ENCODE measurements at regions not wholly inside any gene's neighbourhood (a gene's known extent, or its start where the extent isn't known, plus 50 kb on each side); places are given as distances from the start of the nearest gene placed in this dataset.

- no peak for FAIRE-seq
- peaks cover 59% of the 10 kb centered on the region for H4K20me1 ChIP-seq (ENCODE audit: insufficient read depth, low read length)
Measured at GRCh38 chr14:71348394-71348793, 441.1 kb downstream of the PCNX1 start.

GRCh38 chr14:71348817-71349216 is 441.6 kb downstream of the PCNX1 start:
- DNase-seq (ENCODE audit: low read depth): no peak
- H3K4me3 ChIP-seq (ENCODE audit: insufficient read depth, low read depth, low read length): no peak overlapping the region
- TF ChIP-seq EZH2 (IDR thresholded peaks at IDR 0.05; ENCODE audit: insufficient read depth, low read length): no peak
- TF ChIP-seq CTCF (IDR thresholded peaks at IDR 0.05; ENCODE audit: insufficient read depth, low read depth, low read length): no peak
- H3K27ac Mint-ChIP-seq (ENCODE audit: unreplicated experiment): no peak overlapping the region
- H3K4me1 ChIP-seq (ENCODE audit: insufficient read depth, low read length): no peaks in the 10 kb centered on the region
- peaks cover 5% of the 10 kb centered on the region for H3K4me1 Mint-ChIP-seq (ENCODE audit: low read depth, unreplicated experiment)
- H3K36me3 ChIP-seq (ENCODE audit: insufficient read depth, low read length): peaks cover 5% of the 10 kb centered on the region
- H3K9me3 ChIP-seq (ENCODE audit: insufficient read depth, low read depth, low read length): no peaks in the 10 kb centered on the region
- peaks cover 3% of the 10 kb centered on the region for H3K36me3 Mint-ChIP-seq (ENCODE audit: low read depth, unreplicated experiment)
- peaks cover 57% of the 10 kb centered on the region for H4K20me1 ChIP-seq (ENCODE audit: insufficient read depth, low read length)
- H3K9me3 Mint-ChIP-seq (ENCODE audit: unreplicated experiment): no peaks in the 10 kb centered on the region
- no peak overlapping the region for H3K4me3 Mint-ChIP-seq (ENCODE audit: unreplicated experiment)
- FAIRE-seq: no peak
- H3K27me3 Mint-ChIP-seq (ENCODE audit: low read depth, unreplicated experiment): no peaks in the 10 kb centered on the region
- H3K4me2 ChIP-seq (ENCODE audit: low read length): no peak overlapping the region
- H3K27ac ChIP-seq (ENCODE audit: low read depth, low read length): no peak overlapping the region
- no peak overlapping the region for H3K9ac ChIP-seq (ENCODE audit: low read length)
- peaks cover 96% of the 10 kb centered on the region for H3K79me2 ChIP-seq (ENCODE audit: insufficient read depth, low read length)
- no peak overlapping the region for H2AFZ ChIP-seq (ENCODE audit: low read depth, low read length)
- no peaks in the 10 kb centered on the region for H3K27me3 ChIP-seq (ENCODE audit: insufficient read depth, low read length)

More at GRCh38 chr14:71348394-71348793, 441.1 kb downstream of the PCNX1 start:
- TF ChIP-seq EZH2 (IDR thresholded peaks at IDR 0.05; ENCODE audit: insufficient read depth, low read length) (no peak), CTCF (IDR thresholded peaks at IDR 0.05; ENCODE audit: insufficient read depth, low read depth, low read length) (no peak)
- Histone ChIP-seq H3K9ac (ENCODE audit: low read length) (no peak overlapping the region), H3K4me2 (ENCODE audit: low read length) (no peak overlapping the region), H3K79me2 (ENCODE audit: insufficient read depth, low read length) (peaks cover 96% of the 10 kb centered on the region), H3K36me3 (ENCODE audit: insufficient read depth, low read length) (peaks cover 4% of the 10 kb centered on the region), H3K4me1 (ENCODE audit: insufficient read depth, low read length) (no peaks in the 10 kb centered on the region), H3K27ac (ENCODE audit: low read depth, low read length) (no peak overlapping the region), H3K27me3 (ENCODE audit: insufficient read depth, low read length) (no peaks in the 10 kb centered on the region), H2AFZ (ENCODE audit: low read depth, low read length) (no peak overlapping the region), H3K4me3 (ENCODE audit: insufficient read depth, low read depth, low read length) (no peak overlapping the region), H3K9me3 (ENCODE audit: insufficient read depth, low read depth, low read length) (no peaks in the 10 kb centered on the region)
- H3K27ac Mint-ChIP-seq (ENCODE audit: unreplicated experiment): no peak overlapping the region
- no peaks in the 10 kb centered on the region for H3K27me3 Mint-ChIP-seq (ENCODE audit: low read depth, unreplicated experiment)
- DNase-seq (ENCODE audit: low read depth): no peak
- H3K4me1 Mint-ChIP-seq (ENCODE audit: low read depth, unreplicated experiment): peaks cover 5% of the 10 kb centered on the region
- no peak overlapping the region for H3K4me3 Mint-ChIP-seq (ENCODE audit: unreplicated experiment)
- peaks cover 3% of the 10 kb centered on the region for H3K36me3 Mint-ChIP-seq (ENCODE audit: low read depth, unreplicated experiment)
- H3K9me3 Mint-ChIP-seq (ENCODE audit: unreplicated experiment): no peaks in the 10 kb centered on the region

DNA sequence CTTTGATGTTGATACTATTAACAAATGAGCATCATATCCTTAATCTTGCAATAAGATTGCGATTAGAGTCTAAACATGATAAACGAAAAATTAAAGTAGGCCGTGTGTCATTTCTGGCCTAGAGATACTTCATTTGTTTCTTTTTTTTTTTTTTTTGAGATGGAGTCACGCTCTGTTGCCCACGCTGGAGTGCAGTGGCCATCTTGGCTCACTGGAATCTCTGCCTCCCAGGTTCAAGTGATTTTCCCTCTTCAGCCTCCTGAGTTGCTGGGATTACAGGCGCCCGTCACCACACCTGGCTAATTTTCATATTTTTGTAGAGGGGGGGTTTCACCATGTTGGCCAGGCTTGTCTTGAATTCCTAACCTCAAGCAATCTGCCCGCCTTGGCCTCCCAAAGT is 446.9 kb downstream of the PCNX1 start:
- no peak overlapping the region for H2AFZ ChIP-seq (ENCODE audit: low read depth, low read length)
- H3K27me3 Mint-ChIP-seq (ENCODE audit: low read depth, unreplicated experiment): no peaks in the 10 kb centered on the region
- peaks cover 24% of the 10 kb centered on the region for H4K20me1 ChIP-seq (ENCODE audit: insufficient read depth, low read length)
- no peak overlapping the region for H3K4me2 ChIP-seq (ENCODE audit: low read length)
- no peak for TF ChIP-seq EZH2 (IDR thresholded peaks at IDR 0.05; ENCODE audit: insufficient read depth, low read length)
- no peak for TF ChIP-seq CTCF (IDR thresholded peaks at IDR 0.05; ENCODE audit: insufficient read depth, low read depth, low read length)
- no peaks in the 10 kb centered on the region for H3K27me3 ChIP-seq (ENCODE audit: insufficient read depth, low read length)
- peaks cover 19% of the 10 kb centered on the region for H3K4me1 Mint-ChIP-seq (ENCODE audit: low read depth, unreplicated experiment)
- H3K36me3 Mint-ChIP-seq (ENCODE audit: low read depth, unreplicated experiment): peaks cover 3% of the 10 kb centered on the region
- no peak overlapping the region for H3K4me3 ChIP-seq (ENCODE audit: insufficient read depth, low read depth, low read length)
- no peak overlapping the region for H3K27ac Mint-ChIP-seq (ENCODE audit: unreplicated experiment)
- no peak overlapping the region for H3K4me3 Mint-ChIP-seq (ENCODE audit: unreplicated experiment)
- FAIRE-seq (no peak), DNase-seq (ENCODE audit: low read depth) (no peak)
- no peak overlapping the region for H3K27ac ChIP-seq (ENCODE audit: low read depth, low read length)
- H3K9me3 Mint-ChIP-seq (ENCODE audit: unreplicated experiment): no peaks in the 10 kb centered on the region
- peaks cover 15% of the 10 kb centered on the region for H3K4me1 ChIP-seq (ENCODE audit: insufficient read depth, low read length)
- peaks cover 94% of the 10 kb centered on the region for H3K79me2 ChIP-seq (ENCODE audit: insufficient read depth, low read length)
- H3K9ac ChIP-seq (ENCODE audit: low read length): no peak overlapping the region
- H3K36me3 ChIP-seq (ENCODE audit: insufficient read depth, low read length): peaks cover 5% of the 10 kb centered on the region
- H3K9me3 ChIP-seq (ENCODE audit: insufficient read depth, low read depth, low read length): no peaks in the 10 kb centered on the region
